ENCODE measurements at regions not wholly inside any gene's neighbourhood (a gene's known extent, or its start where the extent isn't known, plus 50 kb on each side); places are given as distances from the start of the nearest gene placed in this dataset.

GRCh38 chr13:58298556-58299135 lies 667.1 kb downstream of the PCDH17 start (continued):
- TF ChIP-seq NR2F1 (CRISPR knock-in tag; IDR thresholded peaks at IDR 0.05) (0 out of 4 replicates have a peak, but pooled peaks of 1 of the 2 experiments have one; percentile 20), ZZZ3 (CRISPR knock-in tag; IDR thresholded peaks at IDR 0.05; ENCODE audit: borderline replicate concordance) (no peak), SOX13 (IDR thresholded peaks at IDR 0.05) (no peak), SOX13 (CRISPR knock-in tag; conservative IDR thresholded peaks at IDR 0.05 in 1 of 2, IDR thresholded peaks at IDR 0.05 in 1 of 2) (peak in 1 of 2 experiments; percentile 32; a peak in 2 of 4 replicates), RARA (CRISPR knock-in tag; IDR thresholded peaks at IDR 0.05) (peak; percentile 44; the same call in 1 of the 2 replicates), SRY (CRISPR knock-in tag; IDR thresholded peaks at IDR 0.05) (no peak), MAFF (IDR thresholded peaks at IDR 0.05; ENCODE audit: low read depth, low read length) (peak; percentile 77), TCF7 (IDR thresholded peaks at IDR 0.05; ENCODE audit: low read depth) (0 out of 2 replicates have a peak, but pooled peaks have one; percentile 16)
- TF ChIP-seq, protein P1, sequence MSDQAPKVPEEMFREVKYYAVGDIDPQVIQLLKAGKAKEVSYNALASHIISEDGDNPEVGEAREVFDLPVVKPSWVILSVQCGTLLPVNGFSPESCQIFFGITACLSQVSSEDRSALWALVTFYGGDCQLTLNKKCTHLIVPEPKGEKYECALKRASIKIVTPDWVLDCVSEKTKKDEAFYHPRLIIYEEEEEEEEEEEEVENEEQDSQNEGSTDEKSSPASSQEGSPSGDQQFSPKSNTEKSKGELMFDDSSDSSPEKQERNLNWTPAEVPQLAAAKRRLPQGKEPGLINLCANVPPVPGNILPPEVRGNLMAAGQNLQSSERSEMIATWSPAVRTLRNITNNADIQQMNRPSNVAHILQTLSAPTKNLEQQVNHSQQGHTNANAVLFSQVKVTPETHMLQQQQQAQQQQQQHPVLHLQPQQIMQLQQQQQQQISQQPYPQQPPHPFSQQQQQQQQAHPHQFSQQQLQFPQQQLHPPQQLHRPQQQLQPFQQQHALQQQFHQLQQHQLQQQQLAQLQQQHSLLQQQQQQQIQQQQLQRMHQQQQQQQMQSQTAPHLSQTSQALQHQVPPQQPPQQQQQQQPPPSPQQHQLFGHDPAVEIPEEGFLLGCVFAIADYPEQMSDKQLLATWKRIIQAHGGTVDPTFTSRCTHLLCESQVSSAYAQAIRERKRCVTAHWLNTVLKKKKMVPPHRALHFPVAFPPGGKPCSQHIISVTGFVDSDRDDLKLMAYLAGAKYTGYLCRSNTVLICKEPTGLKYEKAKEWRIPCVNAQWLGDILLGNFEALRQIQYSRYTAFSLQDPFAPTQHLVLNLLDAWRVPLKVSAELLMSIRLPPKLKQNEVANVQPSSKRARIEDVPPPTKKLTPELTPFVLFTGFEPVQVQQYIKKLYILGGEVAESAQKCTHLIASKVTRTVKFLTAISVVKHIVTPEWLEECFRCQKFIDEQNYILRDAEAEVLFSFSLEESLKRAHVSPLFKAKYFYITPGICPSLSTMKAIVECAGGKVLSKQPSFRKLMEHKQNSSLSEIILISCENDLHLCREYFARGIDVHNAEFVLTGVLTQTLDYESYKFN (CRISPR knock-in tag; conservative IDR thresholded peaks at IDR 0.05): peak; percentile 75
- TF ChIP-seq, protein P2, sequence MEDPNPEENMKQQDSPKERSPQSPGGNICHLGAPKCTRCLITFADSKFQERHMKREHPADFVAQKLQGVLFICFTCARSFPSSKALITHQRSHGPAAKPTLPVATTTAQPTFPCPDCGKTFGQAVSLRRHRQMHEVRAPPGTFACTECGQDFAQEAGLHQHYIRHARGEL (CRISPR knock-in tag; IDR thresholded peaks at IDR 0.05): no peak
- TF ChIP-seq, protein P3, sequence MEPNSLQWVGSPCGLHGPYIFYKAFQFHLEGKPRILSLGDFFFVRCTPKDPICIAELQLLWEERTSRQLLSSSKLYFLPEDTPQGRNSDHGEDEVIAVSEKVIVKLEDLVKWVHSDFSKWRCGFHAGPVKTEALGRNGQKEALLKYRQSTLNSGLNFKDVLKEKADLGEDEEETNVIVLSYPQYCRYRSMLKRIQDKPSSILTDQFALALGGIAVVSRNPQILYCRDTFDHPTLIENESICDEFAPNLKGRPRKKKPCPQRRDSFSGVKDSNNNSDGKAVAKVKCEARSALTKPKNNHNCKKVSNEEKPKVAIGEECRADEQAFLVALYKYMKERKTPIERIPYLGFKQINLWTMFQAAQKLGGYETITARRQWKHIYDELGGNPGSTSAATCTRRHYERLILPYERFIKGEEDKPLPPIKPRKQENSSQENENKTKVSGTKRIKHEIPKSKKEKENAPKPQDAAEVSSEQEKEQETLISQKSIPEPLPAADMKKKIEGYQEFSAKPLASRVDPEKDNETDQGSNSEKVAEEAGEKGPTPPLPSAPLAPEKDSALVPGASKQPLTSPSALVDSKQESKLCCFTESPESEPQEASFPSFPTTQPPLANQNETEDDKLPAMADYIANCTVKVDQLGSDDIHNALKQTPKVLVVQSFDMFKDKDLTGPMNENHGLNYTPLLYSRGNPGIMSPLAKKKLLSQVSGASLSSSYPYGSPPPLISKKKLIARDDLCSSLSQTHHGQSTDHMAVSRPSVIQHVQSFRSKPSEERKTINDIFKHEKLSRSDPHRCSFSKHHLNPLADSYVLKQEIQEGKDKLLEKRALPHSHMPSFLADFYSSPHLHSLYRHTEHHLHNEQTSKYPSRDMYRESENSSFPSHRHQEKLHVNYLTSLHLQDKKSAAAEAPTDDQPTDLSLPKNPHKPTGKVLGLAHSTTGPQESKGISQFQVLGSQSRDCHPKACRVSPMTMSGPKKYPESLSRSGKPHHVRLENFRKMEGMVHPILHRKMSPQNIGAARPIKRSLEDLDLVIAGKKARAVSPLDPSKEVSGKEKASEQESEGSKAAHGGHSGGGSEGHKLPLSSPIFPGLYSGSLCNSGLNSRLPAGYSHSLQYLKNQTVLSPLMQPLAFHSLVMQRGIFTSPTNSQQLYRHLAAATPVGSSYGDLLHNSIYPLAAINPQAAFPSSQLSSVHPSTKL (CRISPR knock-in tag; IDR thresholded peaks at IDR 0.05): 0 out of 2 replicates have a peak, but pooled peaks have one; percentile 14

All from HepG2 (cell line).